CD4-positive, alpha-beta T cell treated with Interleukin-15 for 4 hours (primary cell): ENCODE measurements at regions not wholly inside any gene's neighbourhood (a gene's known extent, or its start where the extent isn't known, plus 50 kb on each side); places are given as distances from the start of the nearest gene placed in this dataset.
"Not testable (repeated sequence)": the region's sequence is repeated elsewhere in the genome, so short reads cannot be mapped to it uniquely, and the experiment has no call there.

Experiments
- DNase-seq: peaks from one replicate; pipeline ENCODE4 v3.0.0-alpha.2; 2020; ENCODE audit warnings: low spot score

- DNase-seq, result no peak
Measured at GRCh38 chr20:51187261-51187660, 164.4 kb upstream of the KCNG1 start.

- DNase-seq, result no peak
Measured at GRCh38 chr20:51185861-51186260, 163.0 kb upstream of the KCNG1 start.

DNA sequence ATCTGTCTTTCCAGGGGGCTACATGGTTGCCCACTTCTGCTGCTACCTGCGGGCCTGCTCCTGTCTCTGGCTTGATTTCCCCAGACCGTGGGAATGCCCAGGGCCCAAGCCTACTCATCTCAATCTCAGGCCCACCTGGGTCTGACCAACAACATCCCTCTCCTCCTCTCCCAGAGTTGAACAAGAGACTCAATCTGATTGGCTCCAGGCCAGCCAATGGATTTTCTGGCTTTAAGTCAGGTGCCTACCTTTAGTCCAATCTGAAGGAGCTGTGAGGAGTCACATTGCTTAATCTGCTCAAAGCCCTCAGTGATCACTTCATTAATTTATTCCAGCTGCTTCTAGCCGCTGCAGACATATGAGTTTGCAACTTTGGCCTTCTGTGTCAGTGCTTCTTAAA lies 162.4 kb upstream of the KCNG1 start:
- no peak for DNase-seq

- DNase-seq, result no peak
Measured at GRCh38 chr20:51184289-51184688, 161.4 kb upstream of the KCNG1 start.

- no peak for DNase-seq
Measured at GRCh38 chr20:51183451-51183850, 160.5 kb upstream of the KCNG1 start.

DNA sequence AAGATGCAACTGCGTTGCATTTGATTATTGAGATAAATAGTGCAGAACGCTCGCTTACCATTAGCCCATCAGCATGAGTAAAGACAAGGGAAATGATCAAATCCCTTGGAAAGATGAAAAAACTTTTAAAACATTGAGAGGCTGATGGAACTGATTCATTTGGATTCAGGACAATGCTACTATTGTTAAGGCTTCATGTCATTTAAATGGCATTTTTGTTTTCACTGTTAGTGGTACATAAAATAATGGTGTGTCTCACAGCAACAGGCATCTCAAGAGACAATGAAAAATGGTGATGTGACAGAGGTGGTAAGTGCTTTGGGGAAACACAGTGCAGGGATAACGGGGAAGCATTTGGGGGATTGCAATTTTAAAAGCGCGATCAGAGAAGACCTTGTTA lies 159.7 kb upstream of the KCNG1 start:
- DNase-seq, result no peak

DNA sequence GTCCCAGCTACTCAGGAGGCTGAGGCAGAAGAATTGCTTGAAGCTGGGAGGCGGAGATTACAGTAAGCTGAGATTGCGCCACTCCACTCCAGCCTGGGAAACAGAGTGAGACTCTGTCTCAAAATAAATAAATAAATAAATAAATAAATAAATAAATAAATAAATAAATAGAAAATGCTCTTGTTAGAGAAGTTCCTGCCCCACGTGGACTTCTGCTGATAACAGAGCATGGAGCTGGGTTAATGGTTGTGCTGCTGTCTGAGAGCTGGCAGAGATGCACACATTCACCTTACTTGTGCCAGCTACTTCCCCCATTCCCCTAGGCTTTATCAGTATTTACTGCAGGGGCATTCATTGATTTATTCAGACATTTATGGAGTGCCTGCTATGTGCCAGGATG lies 155.2 kb upstream of the KCNG1 start:
- no peak for DNase-seq

- DNase-seq, result no peak
Measured at GRCh38 chr20:51176876-51177275, 154.0 kb upstream of the KCNG1 start.

- DNase-seq, result no peak
Measured at GRCh38 chr20:51176446-51176845, 153.5 kb upstream of the KCNG1 start.

GRCh38 chr20:51175724-51176123 lies 152.8 kb upstream of the KCNG1 start:
- no peak for DNase-seq

GRCh38 chr20:51175156-51175555 lies 152.2 kb upstream of the KCNG1 start:
- DNase-seq, result no peak

- DNase-seq, result no peak
Measured at GRCh38 chr20:51174536-51174935, 151.6 kb upstream of the KCNG1 start.

GRCh38 chr20:51172558-51173428 lies 149.9 kb upstream of the KCNG1 start:
- DNase-seq, result no peak

- no peak for DNase-seq
Measured at GRCh38 chr20:51171141-51171540, 148.2 kb upstream of the KCNG1 start.

DNA sequence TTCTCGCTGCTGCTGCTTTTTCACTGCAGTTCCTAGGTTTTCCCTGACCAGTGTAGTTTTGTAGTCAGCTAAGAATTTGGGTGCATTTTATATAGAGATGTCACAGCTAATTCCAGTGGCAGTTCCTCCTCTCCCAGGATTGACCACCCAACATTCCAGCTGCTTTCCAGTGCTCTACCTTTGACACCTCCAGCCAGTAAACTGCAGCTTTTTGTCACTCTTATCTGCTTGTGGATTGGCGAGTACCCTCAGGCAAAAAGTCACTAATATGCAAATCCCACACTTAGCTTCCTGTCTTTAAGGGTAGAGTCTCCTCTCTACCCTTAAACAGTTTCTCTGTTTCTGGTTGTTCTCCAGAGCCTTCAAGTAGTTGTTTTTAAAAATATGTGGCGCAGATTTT lies 146.9 kb upstream of the KCNG1 start:
- no peak for DNase-seq

DNA sequence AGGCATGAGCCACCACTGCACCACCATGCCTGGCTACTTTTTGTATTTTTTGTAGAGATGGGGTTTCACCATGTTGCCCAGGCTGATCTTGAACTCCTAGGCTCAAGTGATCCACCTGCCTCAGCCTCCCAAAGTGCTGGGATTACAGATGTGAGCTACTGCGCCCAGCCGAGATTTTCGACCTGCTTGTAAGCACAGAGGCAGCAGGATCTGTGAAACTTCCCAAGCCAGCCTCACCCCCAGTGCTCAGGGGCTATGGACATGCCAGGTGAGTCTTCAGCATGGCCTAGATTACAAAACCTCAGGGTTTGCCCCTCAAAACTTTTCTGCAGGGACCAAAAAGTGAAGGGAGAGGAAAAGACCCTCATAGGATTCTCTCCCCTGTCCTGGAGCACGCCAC lies 145.0 kb upstream of the KCNG1 start:
- not testable (repeated sequence) for DNase-seq

GRCh38 chr20:51166489-51166888 lies 143.6 kb upstream of the KCNG1 start:
- DNase-seq, result no peak

DNA sequence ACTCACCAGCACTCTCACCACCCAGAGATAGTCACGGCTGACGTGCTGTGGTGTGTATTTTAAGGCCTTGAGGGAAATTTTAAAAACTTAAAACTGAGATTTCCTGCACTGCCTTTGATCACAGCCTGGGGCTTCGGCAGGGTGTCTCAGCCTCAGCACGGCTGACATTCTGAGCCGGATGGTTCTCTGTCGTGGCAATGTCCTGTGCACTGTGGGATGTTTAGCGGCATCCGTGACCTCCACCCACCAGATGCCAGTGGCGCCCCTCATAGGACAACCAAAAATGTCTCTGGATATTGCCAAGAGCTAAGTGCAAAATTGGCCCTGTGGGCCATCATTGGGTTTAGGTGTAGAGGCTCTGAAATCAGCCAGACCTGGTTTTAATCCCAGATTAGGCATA lies 142.2 kb upstream of the KCNG1 start:
- DNase-seq, result no peak

DNA sequence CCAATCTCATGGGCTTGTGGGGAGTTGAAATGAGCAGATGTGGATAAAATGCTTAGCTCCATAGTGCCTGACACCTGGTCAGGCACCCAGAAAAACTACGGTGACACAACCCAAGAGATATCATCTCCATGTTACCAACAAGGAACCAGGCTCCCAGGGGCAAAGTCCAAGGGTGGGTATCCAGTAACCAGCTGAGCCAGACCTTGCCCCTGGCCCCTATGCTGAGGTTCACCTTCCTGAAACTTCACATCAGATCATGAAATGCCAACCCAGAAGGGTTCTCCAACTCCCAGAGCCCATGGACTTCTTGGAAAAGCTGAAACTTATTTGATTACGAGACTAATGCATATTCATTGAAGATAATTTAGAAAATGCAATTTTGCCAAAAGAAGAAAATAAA lies 141.8 kb upstream of the KCNG1 start:
- DNase-seq, result no peak

DNA sequence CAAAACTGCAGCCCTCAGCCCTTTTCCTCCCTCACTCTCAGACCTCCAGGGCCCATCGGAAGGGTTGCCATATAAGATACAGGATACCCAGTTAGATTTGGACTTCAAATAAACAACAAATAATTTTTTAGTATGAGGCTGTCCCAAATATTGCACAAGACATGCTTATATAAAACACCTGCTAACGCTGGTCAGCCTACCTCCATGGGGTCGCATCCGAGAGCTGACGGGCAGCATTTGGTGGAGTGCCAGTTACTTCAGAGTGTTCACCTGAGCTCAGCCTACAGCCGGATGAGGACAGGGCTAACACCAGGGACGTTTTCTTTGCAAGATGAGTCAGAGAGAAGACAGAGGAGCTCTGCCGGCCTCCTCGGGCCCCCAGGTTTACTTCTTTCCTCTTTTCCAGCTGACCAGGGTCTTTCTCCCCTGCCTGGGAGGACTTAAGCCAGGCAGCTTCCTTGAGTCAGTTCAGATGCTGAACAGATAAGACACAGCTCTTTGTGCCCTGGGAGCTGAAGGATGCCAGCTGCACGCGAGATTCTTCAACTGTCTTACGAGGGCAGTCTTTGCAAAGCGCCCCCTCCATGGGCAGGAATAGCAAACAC lies 141.2 kb upstream of the KCNG1 start:
- no peak for DNase-seq

- DNase-seq, result no peak
Measured at GRCh38 chr20:51162015-51162414, 139.1 kb upstream of the KCNG1 start.

- no peak for DNase-seq
Measured at GRCh38 chr20:51160821-51161220, 137.9 kb upstream of the KCNG1 start.

DNA sequence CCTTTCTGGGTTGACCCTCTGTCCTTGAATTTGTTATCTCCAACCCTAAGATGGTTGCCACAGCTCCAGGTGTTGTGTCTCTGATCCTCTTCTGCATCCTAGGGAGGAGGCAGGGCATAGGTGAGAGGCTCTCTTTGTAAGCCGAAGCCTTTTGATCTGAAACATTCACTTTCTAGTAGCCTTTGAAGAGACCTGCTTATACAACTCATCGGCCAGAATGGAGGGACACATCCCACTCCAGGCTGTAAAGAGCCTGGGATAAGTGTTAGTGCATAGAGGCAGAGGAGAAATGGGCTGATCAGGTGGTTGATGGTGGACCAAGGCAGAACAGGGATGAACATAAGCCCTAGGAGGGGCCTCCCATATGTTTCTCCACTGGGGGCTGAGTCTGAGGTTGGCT lies 137.1 kb upstream of the KCNG1 start:
- DNase-seq, result no peak

- no peak for DNase-seq
Measured at GRCh38 chr20:51159303-51159702, 136.4 kb upstream of the KCNG1 start.
